Erythroblast (primary cell): ENCODE measurements at regions not wholly inside any gene's neighbourhood (a gene's known extent, or its start where the extent isn't known, plus 50 kb on each side); places are given as distances from the start of the nearest gene placed in this dataset.

ENCODE experiments used
- DNase-seq, 2 experiments: peaks; one replicate each; lab custom pipeline; 2025; lab: John Stamatoyannopoulos, UW
- GATA1 ChIP-seq: IDR thresholded peaks from 2 replicates; pipeline ENCODE4 v1.6.1; 2011; ENCODE audit warnings: low read depth, mild to moderate bottlenecking, control low read depth, low read length, moderate library complexity
- POLR2A ChIP-seq: IDR thresholded peaks from 2 replicates; pipeline ENCODE4 v1.6.1; 2011; ENCODE audit warnings: mild to moderate bottlenecking, low read length

DNA sequence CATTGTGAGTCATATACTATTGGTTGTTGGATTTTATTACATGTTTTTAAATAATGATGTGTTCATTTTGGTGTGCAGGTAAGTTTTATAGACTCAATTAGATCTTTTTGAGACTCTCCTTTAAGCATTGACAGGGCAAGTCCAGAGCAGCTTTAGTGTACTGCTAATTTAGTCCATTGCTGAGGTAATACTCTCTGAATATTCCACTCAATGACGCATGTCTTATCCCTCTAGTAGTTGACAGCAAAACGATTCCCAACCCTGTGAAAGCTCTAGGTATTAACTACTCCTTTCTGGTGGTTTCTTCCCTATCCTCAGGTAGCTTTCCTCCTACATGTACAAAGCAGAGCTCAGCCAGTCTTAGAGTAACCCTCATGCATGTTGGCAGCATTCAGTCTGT, 373.5 kb upstream of the MAP3K7 start:
- DNase-seq: no peak
- no peak for TF ChIP-seq GATA1
- no peak for TF ChIP-seq POLR2A

- DNase-seq: no peak
- TF ChIP-seq POLR2A: no peak
- TF ChIP-seq GATA1: no peak
Observed at GRCh38 chr6:90955246-90955645, 368.4 kb upstream of the MAP3K7 start.

GRCh38 chr6:90953405-90954161, 366.7 kb upstream of the MAP3K7 start:
- TF ChIP-seq GATA1 (no peak), POLR2A (no peak)
- DNase-seq: no peak

DNA sequence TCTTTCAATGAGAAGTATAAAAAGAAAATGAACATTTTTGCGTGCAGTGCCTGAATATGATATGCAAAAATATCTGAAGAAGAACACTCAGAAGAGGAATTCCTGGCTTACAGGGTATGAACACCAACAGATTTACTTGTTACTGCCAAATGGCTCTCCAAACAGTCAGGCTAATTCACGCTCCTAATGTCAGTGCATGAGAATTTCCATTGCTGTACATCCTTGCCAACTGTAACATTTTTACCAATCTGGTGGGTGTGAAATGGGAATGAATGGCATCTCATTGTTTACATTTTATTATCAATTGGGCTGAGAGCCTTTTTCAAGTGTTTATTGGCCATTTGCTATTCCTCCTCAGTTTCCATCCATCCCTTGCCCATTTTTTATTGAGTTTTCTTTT, 365.3 kb upstream of the MAP3K7 start:
- TF ChIP-seq POLR2A: no peak
- TF ChIP-seq GATA1: no peak
- DNase-seq: no peak

DNA sequence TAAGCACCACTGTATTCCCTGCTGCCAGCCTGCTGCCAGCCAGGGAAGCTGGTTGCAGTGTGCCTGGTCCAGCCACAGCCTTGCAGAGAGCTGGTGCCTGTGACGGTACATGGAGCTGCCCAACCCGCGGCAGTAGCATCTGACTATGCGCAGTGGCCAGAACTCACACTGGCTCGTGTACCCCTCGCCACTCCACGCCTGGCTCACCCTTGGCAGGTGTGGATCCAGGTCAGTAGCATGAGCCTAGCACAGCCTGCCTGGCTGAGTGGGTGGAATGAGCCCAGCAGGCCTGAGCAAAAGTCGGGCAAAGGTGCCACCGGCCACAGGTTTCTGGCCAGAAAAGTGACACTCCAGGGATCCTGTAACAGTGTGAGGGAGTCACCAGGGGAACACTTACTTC, 361.7 kb upstream of the MAP3K7 start:
- TF ChIP-seq GATA1 (no peak), POLR2A (no peak)
- DNase-seq: no peak

DNA sequence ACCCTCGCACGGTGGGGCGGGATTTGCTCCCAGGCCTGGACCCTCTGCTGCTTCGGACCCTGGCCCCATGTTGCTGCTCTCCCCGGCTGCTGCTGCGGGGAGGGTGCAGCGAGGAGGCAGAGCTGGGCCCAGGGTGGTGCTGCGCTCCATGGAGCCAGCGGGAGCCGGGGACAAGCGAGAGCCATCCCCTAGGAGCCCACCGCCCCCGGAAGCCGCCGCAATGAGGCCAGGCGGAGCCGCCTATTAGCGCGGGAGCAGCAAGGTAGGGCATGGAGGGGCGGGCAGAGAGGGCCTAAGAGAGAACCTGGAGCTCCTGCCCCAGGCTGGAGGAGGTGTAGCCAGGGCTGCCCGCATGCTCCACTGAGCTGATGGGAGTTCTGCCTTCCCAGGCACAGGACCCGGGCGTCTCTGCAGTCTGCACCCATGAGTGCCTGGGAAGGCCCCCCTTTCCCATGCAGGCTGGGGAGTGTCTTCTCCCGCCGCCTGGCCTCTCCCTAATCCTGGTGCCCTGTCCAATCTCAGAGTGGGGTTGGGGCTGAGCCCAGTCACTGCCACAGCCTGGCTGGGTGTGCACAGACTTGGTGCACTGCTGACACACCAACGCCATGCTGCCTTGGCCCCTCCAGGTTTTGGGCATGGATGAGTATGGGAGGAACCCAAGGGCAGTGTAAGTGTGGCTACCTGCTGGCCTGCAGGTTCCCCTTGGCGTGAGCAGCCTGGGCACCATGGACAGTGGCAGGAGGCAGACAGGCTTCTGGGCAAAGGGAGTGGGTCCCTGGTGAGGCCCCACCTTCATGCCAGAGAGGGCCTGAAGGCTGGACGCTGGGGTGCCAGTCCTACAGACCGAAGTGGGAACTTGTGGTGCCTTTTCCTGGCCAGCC, 360.6 kb upstream of the MAP3K7 start:
- DNase-seq: no peak
- no peak for TF ChIP-seq GATA1
- no peak for TF ChIP-seq POLR2A

DNA sequence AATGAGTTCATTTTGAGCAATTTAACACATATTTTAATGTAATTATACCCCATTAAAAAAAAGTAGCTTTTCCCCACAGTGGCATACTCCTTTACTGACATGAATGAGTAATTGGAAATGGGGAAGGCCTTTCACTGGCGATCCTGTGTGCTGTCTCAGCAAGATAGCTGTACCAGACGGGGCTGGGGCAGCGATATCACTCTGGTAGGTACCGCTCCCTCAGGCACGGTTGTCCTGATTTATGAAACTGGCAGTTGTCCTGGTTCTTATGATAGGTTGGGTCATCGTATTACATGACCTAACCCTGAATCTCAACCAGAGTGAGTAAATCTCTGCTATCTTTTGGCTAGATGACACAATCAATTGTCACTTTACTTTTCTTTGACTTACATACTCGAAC, 355.0 kb upstream of the MAP3K7 start:
- no peak for TF ChIP-seq POLR2A
- DNase-seq: peak in 1 of 2 experiments; percentile 2

DNA sequence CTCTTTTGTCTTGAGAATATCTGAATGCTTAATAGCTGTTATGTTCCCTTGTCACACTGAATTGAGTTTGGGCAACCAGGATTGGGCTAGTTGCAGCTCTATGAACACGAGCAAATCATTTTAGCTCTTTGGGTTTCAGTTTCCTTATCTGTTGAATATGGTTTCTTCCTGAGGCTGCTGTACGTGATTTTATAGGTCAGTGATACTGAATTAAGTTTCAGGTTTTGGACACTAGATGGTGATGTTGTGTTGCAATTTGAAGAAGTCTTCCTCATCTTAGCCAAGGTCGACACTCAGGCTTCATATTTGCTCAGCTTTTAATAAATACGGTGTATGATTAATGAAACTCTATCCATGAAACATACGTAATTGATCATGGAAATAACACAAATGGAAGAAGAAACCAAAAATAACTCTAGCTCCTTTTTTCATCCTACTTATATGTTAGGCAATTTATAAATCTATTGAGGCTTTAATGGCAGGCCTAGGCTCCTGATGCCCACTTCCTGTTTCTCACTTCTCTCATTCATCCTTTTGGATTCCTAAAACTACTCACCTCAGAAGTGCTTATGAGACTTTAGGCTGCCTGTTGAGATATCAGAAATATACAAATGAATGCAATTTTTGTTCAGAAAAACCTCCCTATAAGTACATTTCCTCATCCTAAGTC, 354.1 kb upstream of the MAP3K7 start:
- TF ChIP-seq POLR2A: no peak
- no peak for TF ChIP-seq GATA1
- peak; percentile 37 to 65 for DNase-seq

GRCh38 chr6:90939906-90940305, 353.0 kb upstream of the MAP3K7 start:
- TF ChIP-seq GATA1 (no peak), POLR2A (no peak)
- DNase-seq: no peak

- DNase-seq: no peak
- no peak for TF ChIP-seq GATA1
- no peak for TF ChIP-seq POLR2A
Observed at GRCh38 chr6:90938122-90938521, 351.2 kb upstream of the MAP3K7 start.

DNA sequence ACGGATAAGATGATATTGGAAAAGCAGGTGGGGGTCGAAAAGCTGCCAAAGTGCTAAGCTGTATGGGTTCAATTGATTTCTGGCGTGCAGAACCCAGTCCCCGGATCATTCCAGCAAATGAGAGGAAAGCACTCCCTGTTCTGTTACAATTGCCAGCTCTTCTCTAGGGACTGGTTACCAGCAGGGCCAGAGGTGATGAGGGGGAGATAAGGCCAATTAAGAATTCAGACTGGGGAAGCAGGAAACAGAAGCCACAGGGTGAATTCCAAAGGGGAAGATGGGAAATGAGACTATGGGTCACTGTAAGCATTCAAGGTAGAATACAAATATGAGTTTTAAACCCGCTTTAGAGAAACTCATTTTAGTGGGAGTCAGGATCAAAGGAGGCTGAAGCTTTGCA, 349.4 kb upstream of the MAP3K7 start:
- no peak for TF ChIP-seq POLR2A
- no peak for TF ChIP-seq GATA1
- no peak for DNase-seq

DNA sequence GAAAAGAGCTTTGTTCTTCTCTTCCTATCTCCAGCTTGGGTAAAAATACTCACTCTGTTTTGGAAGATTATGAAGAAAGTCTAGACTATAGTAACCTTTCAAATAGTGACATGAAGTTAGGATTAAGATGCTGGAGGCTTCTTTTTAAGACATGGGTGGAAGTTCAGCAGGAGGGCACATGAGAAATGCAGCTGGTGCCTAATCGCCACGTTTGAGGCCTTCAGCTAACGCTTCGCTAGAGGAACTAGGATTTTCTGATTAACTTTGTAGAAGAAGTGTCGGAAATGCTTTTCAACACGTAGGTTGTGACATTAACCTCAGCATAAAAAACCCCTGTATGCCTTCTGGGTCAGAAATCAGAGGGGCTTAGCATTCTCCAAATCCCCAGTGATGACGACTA, 348.1 kb upstream of the MAP3K7 start:
- TF ChIP-seq GATA1: no peak
- no peak for DNase-seq

- TF ChIP-seq POLR2A (no peak), GATA1 (no peak)
Observed at GRCh38 chr6:90934081-90934480, 347.2 kb upstream of the MAP3K7 start.

DNA sequence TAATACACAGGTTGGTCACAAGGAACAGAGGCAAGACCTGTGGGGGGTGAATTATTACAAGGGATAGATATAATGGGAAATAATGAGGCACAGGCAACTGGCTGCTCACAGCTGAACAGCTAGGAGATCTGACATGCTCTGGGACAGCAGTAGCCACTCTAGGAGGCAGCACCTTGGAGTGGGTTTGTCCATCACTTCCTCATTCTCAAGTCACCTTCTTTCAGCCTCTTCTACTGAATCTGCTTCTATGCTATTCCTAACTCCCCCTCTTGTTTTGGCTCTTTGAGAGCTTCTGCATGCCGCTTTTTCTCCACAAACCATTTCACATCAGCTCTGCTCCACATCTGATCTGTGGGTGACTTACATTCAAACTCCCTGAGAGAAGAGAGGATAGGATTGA, 345.5 kb upstream of the MAP3K7 start:
- no peak for TF ChIP-seq GATA1
- no peak for TF ChIP-seq POLR2A
- no peak for DNase-seq

More at GRCh38 chr6:90934081-90934480, 347.2 kb upstream of the MAP3K7 start:
- DNase-seq: no peak
